ELF-1 (cell line): ENCODE measurements at regions not wholly inside any gene's neighbourhood (a gene's known extent, or its start where the extent isn't known, plus 50 kb on each side); places are given as distances from the start of the nearest gene placed in this dataset.
"Not testable (repeated sequence)": the region's sequence is repeated elsewhere in the genome, so short reads cannot be mapped to it uniquely, and the experiment has no call there.

Experiments used
- DNase-seq: peaks from one replicate; pipeline ENCODE4 v3.0.0-alpha.2; 2016; ENCODE audit warnings: low read depth, low spot score

DNA sequence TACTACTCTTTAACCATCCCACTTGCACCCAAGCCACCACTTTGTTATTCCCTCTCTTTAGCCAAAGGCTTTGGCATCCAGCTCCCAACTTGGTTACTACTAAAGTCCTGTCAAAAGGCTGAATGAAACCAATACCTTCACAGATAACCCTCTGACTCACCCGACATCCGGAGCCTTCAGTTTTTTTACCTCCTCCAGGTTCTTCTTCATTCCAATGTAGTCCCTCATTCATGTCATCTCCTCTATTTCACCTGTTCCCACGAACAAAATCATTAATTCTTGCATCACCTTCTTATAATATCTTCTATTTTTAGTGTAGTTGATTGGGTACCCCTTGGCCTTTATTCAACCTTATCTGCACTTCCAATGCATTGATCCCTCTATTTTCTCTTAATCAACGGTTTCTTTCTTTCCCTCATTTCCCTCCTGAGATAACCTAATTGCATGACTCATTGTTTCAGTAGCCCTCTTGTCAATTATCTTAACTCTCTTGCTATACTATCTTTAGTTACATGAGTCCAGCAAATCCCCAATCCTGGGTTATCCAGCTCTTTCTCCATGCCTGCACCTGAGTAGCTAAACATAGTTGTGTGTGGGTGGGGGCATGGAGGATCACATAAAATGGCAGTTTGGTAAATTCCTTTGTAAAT, 87.2 kb upstream of the COL1A2 start:
- DNase-seq: no peak

DNA sequence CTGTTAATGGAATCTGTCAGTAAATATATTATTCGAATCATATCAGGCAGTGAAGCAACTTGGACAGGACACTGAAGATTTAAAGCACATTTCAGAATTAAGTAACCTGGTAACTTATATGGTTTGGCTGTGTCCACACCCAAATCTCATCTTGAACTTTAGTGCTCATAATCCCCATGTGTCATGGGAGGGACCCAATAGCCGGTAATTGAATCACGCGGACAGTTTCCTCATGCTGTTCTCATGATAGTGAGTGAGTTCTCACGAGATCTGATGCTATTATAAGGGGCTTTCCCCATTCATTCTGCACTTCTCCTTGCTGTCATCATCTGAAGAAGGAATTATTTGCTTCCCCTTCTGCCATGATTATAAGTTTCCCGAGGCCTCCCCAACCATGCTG, 83.2 kb upstream of the COL1A2 start:
- DNase-seq: no peak

DNA sequence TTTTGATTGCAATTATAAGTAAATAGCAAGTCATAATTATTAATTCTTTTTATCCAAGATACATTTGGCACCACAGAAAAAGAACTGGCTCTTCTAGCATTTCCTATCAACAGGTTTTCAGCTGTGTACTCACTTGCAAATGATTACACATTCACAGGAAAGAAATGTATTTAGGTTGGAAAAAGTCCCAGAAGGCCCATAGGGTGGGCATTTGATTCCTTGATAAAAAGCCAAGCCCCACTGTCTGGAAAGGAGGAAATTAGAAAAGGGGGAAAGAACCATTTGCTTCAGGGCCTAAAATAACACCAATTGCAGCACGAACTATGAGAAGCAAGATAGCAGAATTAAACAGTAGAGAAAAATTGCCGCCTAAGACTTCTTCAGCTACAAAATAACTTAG, 80.8 kb upstream of the COL1A2 start:
- DNase-seq: no peak

DNA sequence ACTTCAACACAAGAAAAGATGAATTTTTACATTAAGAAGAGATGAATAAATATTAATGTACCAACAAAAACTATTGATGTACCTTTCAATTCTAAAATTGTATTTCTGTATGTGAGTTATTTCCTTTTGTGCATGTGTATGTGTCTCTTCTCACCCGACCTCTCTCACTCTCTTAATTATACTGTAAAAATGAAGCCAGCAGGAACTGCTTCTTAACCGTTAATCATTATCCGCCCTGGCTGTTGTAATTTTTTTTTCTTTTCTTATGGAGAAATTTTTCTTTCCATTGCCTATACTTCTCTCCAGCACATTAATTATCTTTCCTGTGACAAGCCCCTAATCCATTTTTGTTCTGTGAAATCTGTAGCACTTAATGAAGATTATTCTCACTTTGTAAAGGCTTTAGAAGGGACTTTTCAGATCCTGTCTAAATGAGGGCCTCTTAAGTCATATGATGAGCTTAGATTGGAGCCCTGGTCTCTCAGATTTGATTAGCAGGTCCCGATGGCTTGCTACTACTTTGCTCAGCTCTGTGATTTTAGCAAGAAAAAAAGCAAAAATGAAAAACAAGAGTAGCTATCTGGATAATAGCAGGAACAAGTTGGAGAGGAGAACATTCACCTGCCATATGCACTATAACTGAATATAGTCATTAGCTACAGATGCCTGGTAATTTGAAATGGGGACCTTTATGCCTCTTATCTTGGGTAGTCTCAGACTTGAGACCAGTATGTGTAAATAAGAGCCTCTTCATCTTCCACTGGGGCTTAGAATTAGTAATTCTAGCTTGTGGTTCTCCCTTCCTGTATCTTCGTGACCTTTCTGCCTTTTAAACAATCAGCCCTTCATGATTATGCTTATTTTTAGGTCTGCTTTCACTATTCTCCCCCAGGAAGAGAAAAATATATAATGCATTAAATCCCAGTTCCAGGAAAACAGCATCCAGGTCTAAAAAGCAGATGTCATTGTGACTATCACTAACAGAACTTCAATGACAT, 80.0 kb upstream of the COL1A2 start:
- DNase-seq: no peak

DNA sequence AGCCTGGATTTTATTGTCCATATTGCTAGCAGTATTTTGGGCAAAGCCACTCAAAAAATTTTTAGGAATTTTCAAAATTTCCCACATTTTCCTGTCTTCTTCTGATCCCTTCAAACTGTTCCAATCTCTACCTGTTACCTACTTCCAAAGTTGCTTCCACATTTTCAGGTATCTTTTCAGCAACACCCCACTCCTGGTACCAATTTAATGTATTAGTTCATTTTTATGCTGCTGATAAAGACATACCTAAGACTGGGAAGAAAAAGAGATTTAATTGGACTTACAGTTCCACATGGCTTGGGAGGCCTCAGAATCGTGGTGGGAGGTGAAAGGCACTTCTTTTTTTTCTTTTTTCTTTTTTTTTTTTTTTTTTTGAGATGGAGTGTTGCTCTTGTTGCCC, 73.6 kb upstream of the COL1A2 start:
- not testable (repeated sequence) for DNase-seq

DNA sequence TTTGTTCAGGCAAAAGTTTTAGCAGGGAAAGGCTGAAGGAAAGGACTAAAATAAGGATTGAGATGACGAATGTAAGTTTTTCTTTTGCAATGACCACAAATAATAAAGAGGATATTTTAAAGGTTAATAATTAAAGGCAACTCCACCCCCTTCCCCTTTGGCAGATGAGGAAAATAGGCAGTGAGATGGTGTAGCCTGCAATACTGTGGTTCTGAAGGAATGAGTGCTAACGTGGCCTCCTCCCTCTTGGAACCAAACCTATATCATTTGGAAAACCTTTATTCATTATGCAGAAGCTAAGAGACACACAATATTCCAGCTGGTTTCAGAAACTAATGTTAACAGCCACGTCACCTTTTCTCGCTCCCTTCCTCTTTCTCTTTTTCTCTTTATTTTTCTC, 70.9 kb upstream of the COL1A2 start:
- no peak for DNase-seq

DNA sequence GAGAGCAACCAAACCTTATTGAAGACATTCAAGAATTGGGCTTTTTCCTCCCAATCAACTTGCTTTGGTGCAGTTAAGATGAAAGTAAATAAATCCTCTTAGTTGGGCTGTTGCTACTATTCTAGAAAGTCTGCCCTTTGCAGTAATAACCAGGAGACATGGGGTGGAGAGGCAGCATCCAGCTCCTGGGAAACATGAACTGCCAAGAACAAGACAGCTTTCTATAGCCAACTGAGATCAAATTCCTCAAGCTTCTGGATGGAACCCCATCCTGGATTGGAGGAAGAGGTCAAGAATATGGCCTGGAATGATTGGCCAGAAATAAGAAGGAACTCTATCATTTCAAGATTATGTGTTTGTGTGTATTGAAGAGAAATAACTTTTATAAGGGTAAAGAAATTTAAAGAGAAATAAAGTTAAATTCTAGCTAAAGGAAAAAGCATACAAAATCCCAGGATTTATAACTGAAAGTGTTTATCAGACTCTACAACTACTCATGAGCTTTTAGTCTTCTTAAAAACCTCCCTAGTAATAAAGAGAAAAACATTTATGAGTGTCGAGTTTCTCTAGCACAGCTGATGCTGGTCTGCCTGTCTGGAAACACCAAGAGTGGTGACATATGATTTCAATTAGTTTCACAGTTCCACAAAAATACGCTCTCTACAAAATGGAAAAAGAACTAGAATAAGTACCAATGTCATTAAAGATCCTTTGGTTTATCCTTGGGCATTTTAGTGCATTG, 70.1 kb upstream of the COL1A2 start:
- DNase-seq: no peak

DNA sequence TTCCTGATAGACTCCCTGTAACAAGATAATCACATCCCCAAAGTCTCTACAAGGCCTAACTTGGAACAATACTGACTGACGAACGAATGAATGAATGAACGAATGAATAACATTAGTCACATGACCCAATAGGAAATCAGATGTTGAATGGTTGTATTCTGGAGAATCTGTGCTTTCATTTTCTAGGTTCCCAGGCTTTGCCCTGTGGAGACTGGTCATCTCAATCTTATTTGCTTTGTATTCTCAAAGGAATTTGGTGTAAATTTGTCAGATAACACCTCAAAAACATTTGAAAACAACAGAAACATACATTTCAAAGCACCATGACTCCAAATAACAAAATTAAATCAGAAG, 69.6 kb upstream of the COL1A2 start:
- DNase-seq: no peak

DNA sequence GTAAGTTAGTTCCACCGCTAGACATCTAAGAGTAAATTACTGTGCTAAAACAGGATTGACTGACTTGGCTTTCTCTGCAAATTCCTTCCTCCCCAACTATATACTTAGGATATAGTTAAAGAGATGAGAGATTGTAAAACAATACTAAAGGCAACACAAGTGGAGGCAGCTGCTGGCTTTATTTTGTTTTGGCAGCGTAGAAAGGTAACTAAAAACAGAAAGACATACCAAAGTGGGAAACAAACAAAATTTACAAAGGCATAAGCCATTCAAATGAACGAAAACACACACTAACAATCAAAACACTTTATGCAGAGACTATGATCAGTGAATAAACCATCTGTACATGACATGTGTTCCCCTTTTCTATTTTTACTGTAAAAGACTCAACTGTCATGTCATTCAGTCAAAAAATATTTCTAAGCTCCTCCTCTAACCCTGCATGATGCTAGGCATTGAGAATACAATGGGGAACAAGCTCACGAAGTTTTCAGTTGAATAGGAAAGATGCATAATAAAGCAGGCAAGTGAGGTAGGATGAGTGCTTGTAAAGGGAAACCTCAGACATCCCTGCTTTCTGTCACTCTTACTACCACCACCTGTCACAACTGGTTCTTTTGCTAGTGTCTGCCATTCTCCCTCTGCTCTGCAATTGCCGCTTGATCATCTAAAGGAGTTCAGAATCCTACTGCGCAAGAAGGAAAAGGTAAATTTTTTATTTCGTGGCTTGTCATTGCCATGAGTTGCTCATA, 64.2 kb upstream of the COL1A2 start:
- peak; percentile 6 for DNase-seq

DNA sequence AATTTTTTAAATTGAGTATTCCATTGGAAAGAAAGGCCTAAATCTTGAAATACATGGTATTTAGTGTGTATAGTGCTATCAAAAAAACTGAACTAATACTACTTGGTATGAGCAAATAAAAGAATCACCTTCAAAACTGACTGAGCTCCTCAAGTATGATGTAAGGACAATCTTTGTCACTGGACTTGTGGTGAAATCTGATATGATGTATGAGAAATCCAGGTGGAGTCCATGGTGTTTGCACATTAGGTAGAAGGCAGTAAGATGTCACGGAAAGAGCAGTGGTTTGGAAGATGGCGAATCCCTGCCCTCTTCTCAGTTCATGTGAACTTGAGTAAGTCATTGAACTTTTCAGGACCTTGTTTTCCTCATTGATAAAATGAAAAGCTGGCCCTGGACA, 62.1 kb upstream of the COL1A2 start:
- no peak for DNase-seq

DNA sequence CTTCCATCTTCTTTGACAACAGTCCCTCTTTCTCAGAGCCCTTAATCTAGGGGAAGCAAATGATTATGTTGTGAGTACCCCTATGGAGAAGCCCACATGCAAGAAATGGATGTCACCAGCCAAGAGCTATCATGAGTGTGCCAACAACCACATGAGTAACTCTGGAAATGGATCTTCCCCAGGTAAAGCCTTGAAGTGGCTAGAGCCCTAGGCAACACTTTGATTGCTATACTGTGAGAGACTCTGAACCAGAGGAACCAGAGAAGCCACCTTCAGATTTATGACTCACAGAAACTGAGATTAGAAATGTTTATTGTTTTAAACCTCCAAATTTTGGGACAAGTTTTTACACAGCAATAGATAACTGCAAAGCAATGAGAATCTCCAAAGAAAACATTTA, 60.9 kb upstream of the COL1A2 start:
- no peak for DNase-seq

DNA sequence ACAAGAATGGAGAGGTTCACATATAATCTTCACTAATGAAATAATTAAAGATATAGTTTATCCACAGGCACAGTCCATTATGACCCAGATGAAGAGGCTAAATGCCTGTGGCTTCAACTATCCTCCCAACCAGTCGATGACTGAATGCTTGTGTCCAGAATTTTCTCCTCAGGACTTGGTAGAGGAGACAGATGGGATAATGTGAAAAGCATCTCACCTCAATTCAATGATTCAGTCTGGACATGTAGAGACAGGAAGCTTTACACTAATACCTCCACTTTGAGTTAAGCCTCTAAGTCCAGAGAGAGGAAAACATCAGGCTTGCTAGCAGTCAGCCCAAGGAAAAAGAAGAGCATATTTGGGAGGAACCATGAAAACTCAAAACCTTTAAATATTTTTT, 59.1 kb upstream of the COL1A2 start:
- DNase-seq: no peak

DNA sequence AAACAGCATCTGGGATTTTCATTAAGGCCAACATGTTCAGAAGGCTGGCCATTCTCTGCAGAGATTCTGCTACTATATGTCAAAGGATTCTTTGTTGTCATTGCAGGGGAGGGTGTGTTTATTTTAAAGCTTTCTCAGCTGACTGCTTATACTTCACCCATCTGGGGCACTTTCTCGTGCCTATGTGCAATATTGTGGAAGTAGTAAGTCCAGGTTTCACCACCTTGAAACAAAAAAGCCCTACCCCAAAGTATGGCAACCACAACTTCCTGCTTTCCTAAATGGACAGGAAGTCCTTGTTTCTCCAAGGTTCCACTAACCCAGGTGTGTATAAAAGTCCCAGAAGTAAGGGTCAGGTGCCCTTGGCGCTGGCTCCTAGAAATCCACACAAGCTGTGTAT, 58.7 kb upstream of the COL1A2 start:
- DNase-seq: no peak

DNA sequence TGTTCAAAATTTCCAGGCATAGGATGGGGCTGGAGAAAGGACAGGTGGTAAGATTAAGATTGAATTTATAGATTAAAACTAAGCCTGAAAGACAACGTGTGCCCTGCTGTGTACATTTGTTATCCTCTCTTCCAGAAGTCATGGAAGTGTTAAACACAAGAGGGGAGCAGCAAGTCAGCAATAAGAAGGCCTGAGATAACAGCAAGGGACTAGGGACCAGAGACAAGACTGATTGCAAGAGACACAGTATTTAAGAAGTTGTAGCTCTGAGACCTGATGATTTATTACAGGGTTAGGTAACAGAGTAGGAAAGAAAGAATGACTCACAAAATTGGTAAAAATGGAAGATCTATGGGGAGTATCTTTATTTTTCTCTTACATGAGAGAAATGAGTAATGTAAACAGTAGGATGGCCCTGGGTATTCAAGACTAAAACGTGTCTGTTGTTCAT, 55.7 kb upstream of the COL1A2 start:
- DNase-seq: no peak

DNA sequence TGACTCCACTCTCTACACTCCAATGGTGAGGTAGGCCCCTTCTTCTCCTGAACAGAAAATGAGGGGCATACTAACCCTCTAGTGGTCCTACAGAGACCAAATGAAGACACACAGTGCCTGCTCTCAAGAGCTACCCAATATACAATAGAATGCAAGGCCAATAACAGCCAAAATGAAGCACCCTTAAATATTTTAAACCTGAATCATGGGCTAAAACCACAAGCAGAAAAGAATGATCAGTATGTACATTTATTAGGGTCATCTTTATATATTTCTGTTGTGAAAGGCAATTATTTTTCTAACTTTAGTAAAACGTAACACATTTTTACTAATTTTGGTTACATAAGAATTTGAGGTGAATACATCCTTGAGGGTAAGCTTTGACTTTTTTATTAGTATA, 49.9 kb upstream of the COL1A2 start:
- no peak for DNase-seq
